Kidney tubule cell (primary cell): ENCODE measurements at regions not wholly inside any gene's neighbourhood (a gene's known extent, or its start where the extent isn't known, plus 50 kb on each side); places are given as distances from the start of the nearest gene placed in this dataset.
A peak's percentile ranks its signal among the peaks of the same experiment; 100 is the strongest.

ENCODE experiments used
- DNase-seq: peaks from one replicate; pipeline ENCODE4 v3.0.0-alpha.2; 2018; ENCODE audit warnings: low spot score

DNA sequence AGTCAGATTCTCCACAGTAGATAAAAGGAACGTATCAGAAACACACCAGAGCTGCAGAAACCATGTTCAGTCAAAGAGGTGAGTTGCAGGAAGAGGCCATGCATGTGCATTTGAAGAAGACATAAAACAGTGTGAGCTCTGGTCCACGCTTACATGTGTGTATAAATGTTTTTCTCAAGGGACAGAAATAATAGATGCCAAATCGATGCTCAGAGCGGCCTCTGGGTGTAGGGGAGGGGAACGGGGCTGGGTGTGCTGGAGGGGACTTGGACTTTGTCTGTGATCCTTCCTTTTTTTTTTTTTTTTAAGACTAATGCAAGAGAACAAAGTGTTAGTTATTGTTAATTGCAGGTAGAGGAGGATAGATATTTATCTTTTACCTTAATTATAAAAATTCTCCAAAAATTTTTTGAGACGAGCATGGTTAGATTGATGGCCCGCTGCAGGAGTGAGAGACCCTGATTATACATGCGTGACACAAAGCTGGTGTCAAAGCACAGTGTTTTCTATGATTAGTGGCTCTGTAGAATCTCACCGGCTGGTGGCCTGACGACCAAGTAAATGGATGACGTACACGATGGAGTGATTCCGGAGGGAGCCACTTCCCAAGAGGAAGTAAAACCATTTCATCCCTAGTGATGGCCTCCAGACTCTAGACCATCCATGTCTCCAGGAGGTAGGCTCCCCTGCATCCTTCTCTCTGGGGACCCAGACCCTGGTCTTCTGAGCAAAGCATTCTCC lies 240.2 kb downstream of the ENGASE start:
- no peak for DNase-seq

DNA sequence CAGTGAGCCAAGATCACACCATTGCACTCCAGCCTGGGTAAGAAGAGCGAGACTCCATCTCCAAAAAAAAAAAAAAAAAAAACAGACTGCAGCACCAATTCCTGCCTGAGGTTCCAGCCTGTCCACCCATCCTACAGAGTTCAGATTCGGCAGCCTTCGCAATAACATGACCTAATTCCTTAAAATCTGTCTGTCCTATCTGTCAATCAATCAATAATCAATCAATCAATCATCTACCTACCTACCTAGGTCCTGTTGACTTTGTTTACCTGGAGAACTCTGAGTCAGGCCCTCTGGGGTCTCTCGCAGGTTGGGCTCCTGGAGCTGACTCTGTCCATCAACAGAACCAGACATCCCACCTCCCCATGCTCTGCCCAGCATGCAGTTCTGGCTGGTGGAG lies 236.7 kb downstream of the ENGASE start:
- no peak for DNase-seq

DNA sequence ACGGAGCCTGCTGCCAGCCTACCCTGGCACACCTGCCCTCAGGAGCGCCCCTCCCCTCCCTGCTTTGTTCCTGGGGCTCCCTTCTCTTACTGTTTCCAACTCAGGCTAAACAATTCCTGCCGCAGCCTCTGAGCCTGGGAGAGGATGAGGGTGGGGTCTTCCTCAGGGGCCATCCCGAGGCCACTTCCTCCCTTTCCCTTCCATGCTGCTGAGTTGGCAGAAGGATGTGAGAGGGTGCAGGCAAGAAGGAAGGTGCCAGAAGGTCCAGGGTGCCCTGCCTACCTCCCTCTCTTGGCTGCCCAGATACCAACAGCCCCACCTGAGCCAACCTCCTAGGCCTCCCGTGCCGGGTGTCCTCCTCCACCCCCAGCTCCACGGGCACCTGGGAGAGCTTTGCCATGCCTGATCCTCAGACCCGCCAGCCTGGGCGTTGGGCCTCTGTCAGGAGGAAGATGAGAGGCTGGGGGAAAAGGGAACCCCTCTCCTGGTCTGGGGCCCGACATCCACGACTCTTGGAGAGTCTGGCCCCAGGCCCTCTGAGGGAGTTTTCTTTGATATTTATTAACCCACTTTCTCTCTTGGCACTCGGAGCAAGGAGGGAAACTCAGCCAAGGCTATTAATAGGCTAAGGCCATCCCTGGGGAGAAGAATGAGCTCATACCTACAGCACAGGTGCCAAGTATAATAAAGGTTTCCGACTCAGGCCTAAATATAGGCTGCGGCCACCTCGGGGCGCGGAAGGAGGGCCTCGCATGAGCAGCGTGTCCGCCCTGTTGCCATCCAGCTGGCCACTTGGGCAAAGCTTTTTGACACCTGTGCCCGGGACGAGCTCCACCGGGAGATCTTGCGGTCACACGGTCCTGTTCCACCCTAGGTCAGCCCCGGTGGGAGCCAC lies 232.0 kb downstream of the ENGASE start:
- peak; percentile 86 for DNase-seq

DNA sequence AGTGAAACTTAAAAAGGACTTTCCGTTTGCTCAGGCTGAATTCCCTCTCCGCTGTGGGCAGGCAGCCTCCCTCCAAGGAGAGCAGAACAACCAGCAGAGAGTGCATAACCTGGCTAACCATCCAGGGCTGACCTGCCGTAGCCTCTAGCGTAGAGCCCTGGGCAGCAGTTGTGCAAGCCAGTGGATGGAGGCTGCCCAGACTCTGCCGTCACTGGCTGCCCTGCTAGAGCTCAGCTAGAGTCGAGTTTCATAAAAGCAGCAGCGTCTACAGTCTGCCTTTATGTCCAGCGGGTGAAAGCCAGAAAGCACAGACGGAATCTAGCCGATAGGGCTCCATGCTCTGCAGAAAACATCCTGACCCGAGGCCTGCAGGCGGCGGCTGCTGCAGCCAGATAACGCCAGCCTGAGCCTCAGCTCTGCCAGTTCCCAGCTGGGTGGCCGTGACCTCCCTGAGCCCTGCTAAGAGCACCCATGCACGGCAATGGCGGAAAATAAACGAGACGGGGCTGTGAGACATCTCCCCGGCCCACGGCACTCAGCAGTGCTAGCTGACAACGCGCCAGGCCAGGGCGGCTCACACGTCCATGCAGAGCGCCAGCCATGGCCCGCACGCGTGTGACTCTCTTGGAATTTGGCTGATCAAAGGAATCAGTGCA lies 231.3 kb downstream of the ENGASE start:
- peak; percentile 71 for DNase-seq

DNA sequence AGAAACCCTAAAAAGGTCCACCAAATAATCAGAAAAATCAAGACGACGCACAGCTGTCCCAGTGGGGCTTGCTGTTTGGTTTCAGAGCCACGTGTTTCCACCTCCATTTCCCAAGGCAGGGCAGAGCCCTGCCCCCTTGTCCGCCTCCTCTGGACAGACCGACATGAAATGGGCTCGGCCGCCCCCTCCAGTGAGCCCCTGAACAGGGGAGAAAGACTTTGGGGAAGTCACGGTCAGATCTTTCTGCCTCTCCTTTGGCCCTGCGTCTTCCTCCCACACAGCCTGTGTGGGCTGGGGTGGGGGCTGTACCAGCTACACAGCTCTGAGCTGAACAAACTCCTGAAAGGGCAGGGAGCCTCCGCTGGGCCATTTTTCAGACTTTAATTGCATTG lies 230.7 kb downstream of the ENGASE start:
- DNase-seq = no peak

DNA sequence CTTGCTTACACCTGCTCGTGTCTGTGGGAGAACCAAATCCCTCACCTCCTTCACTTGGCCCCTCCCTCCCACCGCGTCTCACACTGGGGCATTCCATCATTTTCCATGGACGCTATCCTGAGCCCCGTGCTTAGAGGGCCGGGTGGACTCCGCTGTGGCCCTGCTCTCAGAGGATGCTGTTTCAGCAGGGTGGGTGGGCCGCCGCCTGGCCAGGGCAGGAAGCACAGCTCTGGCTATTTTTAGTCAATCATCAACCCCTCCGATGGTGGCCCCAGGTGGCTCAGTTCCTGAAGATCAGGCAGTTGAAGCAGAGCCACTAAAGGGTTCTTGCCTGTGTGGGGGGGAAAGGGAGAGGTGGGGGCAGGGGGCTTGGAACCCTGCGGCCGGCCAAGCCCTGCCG lies 230.3 kb downstream of the ENGASE start:
- peak; percentile 7 for DNase-seq

DNA sequence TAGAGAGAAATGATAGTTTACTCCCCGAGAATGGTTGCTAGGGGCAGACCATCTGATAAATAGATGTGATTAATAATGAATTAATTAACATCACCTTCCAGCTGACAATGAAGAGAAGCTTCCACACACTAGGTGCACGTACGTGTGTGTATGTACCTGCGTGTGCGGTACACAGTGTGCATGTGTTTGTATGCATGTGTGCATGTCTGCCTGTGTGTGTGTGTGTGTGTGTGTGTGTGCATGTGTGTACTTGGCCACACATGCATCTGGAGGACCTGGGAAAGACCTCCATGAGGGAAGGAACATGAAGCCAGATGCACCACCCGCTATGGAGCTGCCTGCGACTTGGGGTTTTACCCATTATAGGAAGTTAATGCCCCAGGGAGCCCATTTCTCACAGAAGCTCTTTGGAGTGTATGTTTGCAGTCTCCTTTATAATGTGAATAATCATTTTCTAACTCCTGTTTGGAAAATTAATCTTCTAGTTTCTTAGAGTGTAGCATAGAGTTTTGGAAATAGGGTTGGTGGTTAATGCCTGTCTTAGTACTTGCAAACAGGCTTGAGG lies 229.1 kb downstream of the ENGASE start:
- no peak for DNase-seq

DNA sequence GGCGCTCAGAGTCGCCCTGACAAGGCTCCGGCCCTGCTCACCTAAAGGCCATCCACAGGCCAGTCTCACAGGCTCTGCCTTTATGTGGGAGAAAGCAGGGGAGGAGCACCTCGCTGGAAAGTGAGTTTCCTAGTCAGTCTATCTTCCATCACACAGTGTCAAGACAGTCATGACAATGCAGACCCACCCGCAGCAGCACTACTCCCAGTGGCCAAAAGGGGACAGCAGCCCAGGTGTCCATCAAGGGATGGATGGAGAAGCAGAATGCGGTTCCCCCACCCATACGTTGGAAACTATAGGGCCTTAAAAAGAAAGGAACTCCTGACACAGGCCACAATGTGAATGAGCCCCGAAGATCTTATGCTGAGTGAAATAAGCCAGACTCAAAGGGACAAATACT lies 226.8 kb downstream of the ENGASE start:
- no peak for DNase-seq

DNA sequence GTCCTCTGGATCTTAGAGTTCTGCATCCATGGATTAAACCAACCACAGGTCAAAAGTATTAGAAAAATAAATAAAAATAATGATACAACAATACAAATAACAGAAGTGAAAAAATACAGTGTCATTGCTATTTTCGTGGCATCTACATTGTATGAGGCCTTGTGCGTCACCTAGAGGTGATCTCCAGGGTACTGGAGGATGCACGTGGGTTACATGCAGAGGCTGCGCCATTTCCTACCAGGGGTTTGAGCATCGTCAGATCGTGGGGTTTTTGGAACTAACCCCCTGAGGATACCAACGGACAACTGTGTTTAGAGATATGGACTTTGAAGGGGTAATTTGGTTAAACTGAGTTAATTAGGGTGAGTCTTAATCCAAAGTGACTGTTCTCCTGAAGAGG lies 224.7 kb downstream of the ENGASE start:
- no peak for DNase-seq

DNA sequence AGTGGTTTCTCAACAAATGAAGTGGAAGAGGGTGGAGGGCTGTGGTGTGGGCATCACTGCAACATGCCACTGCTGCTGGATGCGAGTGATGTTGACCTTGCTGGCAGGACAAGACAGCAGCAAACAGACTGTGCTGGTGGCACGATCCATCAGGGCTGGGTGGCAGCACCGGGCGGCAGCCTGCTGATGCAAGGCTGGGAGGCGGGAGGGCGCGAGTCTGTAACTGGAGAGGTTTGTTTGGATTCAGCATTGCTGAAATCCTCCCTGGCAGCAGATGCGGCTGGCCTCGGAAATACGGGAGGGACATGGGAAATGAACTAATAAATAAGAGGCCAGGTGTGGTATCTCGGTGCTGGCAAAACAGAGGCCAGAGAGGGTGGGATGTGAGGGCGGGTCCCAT lies 224.2 kb downstream of the ENGASE start:
- DNase-seq = no peak

DNA sequence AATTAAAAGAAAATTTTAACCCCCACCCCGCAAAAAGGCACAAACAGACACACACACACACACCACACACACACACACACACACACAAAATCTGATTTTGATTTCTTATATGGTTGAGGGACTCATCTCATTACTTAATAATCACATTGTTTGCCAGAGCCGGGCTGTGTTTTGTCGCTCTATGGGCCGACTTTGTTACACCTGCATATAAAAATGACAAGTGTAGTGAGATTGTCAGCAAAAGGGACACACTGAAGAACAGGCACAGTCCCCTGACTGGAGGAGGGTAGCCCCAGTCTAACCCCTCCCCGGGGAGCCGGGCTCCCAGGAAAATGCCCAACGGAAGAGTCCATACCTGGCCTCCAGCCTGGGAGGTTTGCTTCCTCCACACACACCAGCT lies 221.6 kb downstream of the ENGASE start:
- no peak for DNase-seq

DNA sequence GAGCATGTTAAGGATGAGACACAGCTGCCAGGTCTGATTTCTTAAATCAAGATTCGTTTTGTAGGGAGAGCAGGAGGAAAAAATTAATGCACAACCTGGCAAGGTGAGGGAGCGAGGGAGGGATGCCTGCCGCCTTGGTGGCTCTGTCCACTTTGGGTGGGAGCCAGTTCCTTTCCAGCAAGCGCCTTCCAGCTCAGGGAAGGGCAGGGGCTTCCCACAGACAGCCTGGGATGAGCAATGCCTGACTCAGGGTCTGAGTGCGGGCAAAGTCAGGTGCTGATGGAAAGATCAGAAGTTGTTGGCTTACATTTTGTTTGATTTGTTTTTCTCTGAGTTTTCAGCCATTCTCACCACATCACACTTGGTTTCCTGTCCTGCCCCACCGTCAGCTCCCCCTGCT lies 220.7 kb downstream of the ENGASE start:
- DNase-seq = peak; percentile 12

DNA sequence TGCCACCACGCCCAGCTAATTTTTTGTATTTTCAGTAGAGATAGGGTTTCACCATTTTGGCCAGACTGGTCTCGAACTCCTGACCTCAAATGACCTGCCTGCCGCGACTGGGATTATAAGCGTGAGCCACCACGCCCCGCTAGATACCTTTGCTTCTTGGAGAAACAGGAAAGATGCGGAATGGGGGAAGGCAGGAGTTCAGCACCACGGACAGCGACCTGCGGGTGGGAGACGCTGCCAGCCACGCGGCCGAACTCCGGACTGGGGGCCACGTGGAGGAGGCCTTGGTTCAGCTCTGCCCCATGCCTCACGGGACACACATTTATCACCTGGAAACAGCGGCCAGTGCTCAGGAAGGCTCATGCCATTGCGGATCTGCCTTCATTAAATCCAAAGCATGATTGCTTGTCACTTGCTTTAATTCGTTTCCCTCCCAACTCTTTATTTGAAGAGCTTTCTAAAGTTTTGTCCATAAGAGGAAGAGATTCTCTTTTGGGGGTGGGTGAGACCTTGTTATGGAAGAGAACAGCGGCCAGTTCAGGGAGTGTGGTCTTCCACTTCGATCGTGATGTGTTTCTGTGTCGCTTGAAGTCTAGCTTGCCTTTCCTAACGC lies 219.9 kb downstream of the ENGASE start:
- DNase-seq = peak; percentile 52

DNA sequence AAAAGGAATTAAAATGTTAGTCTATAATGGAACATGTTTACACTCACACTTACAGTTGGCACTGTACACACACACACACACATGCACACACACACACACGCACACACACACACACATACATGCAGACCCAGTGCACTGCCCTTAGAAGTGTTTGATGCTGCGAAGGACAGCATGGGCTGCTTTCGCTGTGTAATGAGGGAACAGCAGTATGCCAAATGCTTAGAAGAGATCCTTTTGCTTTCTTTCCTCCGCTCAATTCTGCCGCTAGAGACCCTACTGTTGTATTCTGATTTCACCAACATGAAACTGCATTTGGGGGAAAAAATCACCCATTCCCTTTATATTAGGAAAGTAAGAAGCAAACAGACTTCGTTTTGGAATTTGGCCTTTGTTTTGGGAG lies 217.9 kb downstream of the ENGASE start:
- DNase-seq = no peak

DNA sequence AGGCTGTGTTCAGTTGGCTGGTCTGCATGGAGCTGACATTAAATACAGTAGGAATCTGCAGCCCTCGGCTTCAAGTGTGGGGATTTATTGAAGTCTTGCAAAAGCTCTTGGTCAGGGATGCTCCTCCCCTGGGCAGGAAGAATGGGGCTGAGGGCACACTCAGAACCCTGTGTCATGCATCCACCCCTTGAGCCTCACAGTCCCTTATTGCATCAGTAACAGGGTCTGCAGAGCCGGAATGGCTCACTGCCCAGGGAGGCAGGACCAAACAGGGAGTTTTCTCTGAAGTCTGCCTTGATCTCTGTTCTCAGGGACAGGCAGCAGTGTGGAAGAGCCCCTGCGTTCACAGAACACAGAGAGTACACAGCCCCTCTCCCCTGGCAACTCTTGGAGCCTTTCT lies 216.8 kb downstream of the ENGASE start:
- no peak for DNase-seq

DNA sequence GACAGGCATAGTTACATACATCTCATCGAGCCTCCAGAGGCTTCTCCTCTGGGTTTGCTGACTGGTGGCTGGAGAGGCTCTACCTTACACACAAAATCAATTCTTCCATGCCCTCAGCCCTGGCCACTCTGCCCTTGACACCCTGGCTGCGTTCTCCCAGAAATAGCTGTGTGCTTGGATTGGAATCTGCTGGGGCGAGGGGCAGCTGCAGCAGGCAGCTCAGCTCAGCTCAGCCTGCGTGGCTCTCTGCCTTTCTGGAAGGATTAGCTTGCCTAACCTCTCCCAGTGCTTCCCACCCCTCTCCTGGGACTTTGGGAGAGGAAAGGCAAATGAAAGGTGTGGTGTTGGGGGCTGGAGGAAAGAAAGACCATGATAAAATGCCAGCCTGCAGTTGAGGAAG lies 216.1 kb downstream of the ENGASE start:
- no peak for DNase-seq

DNA sequence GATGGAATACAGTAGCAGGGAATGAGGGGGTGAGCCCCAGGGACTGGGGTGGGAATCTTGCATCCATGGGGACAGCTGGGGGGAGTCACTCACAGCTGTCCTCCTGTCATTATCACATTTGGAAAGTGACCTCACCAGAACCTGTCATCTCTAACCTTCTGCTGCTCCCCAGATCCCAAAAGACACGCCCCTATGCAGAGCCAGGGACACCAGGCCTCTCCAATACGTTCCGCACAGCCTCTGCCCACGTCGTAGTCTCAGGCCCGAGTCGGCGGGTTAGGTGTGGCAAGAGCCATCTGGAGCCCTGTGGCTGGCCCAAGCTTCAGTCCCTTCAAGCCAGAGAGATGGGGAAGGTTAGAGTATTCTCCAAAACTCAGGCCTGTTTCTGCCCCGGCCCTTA lies 214.3 kb downstream of the ENGASE start:
- no peak for DNase-seq

DNA sequence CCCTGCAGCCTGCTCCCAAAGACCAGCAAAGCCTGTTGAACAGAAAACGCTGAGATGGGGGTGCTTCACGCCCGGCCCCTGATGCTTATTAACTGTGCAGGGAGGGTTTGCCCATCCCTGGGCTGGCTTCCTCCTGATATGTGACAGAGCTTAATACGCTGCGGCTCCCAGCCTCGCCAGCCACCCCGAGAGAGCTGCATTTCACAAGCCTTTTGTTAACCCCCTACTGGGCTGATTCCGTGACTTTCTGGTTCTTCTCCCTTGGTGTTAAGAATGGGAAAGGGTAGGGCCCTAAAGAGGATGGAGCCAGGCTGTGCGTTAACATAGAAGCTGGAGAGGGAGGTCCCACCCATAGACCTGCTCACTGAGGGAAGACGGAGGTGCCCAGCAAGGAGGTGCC lies 211.8 kb downstream of the ENGASE start:
- no peak for DNase-seq

DNA sequence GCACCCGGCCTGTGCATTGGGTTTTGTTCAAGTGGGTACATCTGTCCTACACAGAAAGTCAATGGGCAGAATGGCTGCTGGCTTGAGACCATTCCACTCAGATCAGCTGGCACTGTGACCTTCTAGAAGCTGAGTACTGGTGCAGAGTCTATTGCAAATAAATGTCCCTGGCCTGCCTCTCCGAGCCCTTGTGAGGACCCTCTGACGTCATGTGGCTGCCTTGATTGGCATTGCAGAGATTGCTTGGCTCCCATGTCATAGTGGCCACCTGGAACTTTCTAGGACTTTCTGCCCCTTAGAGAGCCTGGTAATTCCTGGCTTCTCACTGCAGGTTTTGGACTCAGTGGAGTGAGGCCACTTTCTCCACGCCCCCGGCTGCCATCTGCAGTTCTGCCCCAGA lies 211.3 kb downstream of the ENGASE start:
- no peak for DNase-seq

DNA sequence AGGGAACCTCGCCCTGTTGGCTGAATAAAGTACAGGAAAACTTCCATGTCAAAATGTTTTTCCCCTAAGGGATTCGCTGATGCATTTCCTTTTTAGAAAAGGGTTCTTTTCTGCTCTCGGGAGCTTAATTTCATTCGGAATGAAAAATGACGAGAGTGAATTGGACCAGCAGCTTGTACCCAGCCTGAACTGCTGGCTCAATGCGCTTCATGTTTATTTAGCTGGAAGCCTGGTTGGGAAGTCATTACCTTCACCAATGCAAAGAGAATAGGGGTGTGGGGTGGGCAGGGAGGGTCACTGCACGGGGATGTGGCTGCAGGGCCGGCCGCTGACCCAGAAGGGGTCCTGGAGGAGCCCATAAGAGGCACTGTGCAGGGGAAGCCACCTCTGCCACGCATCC lies 207.7 kb downstream of the ENGASE start:
- no peak for DNase-seq

DNA sequence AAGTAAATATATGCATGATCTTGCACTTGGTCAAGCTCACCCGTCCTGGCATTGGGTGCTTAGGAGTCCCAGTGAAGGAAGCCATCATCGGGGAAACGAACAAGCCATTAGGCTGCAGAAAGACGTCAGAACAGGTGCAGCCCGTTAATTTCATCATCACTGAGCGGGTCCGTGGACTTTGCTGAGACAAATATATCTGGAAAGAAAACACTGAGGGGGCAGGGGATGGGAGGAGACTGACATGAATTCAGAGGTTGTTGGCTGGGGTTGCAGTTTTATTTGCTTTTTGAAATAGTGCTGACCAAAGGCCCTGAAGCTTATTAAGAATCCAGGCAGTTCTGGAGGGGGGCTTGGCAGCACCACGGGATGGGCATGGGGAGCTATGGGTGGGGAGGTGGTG lies 207.2 kb downstream of the ENGASE start:
- DNase-seq = no peak

DNA sequence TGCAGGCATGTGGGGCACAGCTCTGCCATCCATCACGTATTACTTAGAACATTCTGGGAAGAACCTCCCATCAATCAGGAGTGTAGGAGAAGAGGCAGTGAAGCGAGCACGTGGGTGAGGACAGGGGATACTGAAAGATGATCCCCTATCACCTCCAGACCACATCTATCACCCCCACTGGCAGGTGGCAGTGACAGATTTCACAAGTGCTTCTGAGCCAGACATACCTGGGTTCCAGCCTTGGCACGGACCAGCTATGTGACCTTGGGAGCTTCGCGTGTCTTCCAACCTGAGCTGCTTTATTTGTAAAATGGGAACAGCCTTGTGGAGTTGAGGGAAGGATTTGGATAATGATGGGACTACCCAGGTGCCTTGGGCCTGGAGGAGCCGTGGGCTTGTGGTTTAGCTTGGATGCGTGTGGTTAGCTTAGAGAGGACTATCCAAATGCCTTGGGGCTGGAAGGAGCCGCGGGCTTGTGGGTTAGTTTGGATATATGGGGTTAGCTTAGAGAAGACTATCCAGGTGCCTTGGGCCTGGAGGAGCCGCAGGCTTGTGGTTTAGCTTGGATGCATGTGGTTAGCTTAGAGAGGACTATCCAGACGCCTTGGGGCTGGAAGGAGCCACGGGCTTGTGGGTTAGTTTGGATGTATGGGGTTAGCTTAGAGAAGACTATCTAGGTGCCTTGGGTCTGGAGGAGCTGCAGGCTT lies 206.4 kb downstream of the ENGASE start:
- DNase-seq = no peak
